A673 (cell line): ENCODE measurements at regions not wholly inside any gene's neighbourhood (a gene's known extent, or its start where the extent isn't known, plus 50 kb on each side); places are given as distances from the start of the nearest gene placed in this dataset.

Source experiments
- CTCF ChIP-seq: fragments of 300-800, 200-600 bp; sonication (generic); conservative IDR thresholded peaks from 2 replicates; pipeline ENCODE4 v1.5.1; 2017; ENCODE audit warnings: low read depth, mild to moderate bottlenecking, antibody characterized with exemption, low read length, moderate library complexity, mixed read lengths
- EZH2 ChIP-seq: fragments of 200-600 bp; sonication (generic); IDR thresholded peaks from 2 replicates; pipeline ENCODE4 v1.6.1; 2017; ENCODE audit warnings: borderline replicate concordance, low read depth, mild to moderate bottlenecking, mixed read lengths, antibody characterized with exemption, low read length; ENCODE audit not compliant: poor library complexity, severe bottlenecking

GRCh38 chr1:219751870-219752507 lies 139.1 kb upstream of the ZC3H11B start:
- no peak for TF ChIP-seq CTCF
- no peak for TF ChIP-seq EZH2
